Astrocyte of the spinal cord (primary cell): ENCODE measurements at regions not wholly inside any gene's neighbourhood (a gene's known extent, or its start where the extent isn't known, plus 50 kb on each side); places are given as distances from the start of the nearest gene placed in this dataset.

Source experiments
- DNase-seq: peaks from one replicate; pipeline ENCODE4 v3.0.0; 2011; ENCODE audit warnings: low read depth, low spot score
- H3K4me3 ChIP-seq: 2 replicates; pipeline ENCODE4 v1.5.1; 2011; ENCODE audit warnings: low read depth, mild to moderate bottlenecking, low read length, moderate library complexity
- CTCF ChIP-seq: IDR thresholded peaks from 2 replicates; pipeline ENCODE4 v1.5.1; 2012; ENCODE audit warnings: low read depth, mild to moderate bottlenecking, low read length, inconsistent platforms
- in situ Hi-C: cut with HindIII; loops from 2 replicates; pipeline ENCODE4 v1.10.0; 2017; ENCODE audit warnings: low sequenced_read_pairs

- TF ChIP-seq CTCF: no peak
- no peak overlapping the region for H3K4me3 ChIP-seq
- in situ Hi-C loops: no loop called here
- no peak for DNase-seq
Measured at GRCh38 chr18:4807604-4808293, 352.6 kb upstream of the DLGAP1 start.

- in situ Hi-C loops: no loop called here
- no peak for DNase-seq
- H3K4me3 ChIP-seq: no peak overlapping the region
- TF ChIP-seq CTCF: no peak
Measured at GRCh38 chr18:4806331-4806730, 351.2 kb upstream of the DLGAP1 start.

DNA sequence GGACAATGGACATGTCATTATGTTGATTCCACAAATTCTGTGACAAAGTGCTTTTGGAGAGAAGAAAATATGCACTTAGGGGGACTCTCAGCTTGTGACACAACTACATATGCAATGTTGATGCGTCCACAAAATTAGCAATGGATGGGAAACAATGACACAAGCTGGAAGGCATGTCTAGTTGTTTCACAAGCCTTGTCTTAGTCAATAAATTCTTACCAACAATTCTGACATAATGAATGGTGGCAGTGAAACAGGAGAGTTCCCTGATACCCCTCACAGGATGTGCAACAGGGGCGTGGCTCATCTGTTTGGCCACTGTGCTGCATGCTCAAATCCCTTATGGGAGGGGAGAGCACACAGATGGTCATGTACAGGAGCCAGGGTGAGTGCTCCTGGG is 347.2 kb upstream of the DLGAP1 start:
- DNase-seq: no peak
- in situ Hi-C loops: no loop called here
- H3K4me3 ChIP-seq: no peak overlapping the region
- TF ChIP-seq CTCF: no peak

- no peak for TF ChIP-seq CTCF
- DNase-seq: no peak
- in situ Hi-C loops: no loop called here
- H3K4me3 ChIP-seq: no peak overlapping the region
Measured at GRCh38 chr18:4801151-4801550, 346.0 kb upstream of the DLGAP1 start.

DNA sequence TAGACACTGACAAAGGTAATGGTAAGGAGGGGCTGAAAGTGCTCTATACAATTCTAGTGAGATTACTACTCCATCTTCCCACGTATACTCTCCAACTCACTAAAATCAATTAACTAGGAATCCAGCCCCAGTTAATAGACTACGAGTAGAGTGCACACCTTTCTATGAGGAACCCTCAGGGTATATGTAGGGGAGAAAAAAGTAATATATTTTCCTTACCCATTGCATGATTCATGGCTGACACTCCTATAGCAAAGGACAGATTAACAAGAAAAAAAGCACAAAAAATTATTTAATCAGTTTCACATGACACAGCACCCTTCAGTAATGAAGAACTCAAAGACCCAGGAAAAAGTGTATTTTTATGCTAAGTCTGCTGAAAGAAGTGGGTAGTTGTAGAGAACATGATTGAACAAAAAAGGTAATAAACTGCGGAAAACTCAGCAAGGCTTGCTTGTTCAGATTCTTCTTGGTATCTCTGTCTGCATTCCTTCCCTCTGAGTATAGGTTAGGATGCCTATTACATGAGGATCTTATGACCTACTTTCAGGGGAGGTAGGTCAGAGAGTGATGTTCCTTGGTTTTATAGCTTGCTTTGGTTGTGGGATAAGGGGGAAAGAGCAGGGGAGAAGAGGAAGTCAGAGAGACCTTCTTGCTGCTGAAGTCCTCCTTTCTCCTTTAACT is 342.0 kb upstream of the DLGAP1 start:
- no peak for DNase-seq
- H3K4me3 ChIP-seq: no peak overlapping the region
- in situ Hi-C loops: no loop called here
- TF ChIP-seq CTCF: no peak

- in situ Hi-C loops: no loop called here
Measured at GRCh38 chr18:4789506-4789905, 334.4 kb upstream of the DLGAP1 start.

More at GRCh38 chr18:4789506-4789905, 334.4 kb upstream of the DLGAP1 start:
- no peak overlapping the region for H3K4me3 ChIP-seq
- DNase-seq: no peak
- TF ChIP-seq CTCF: no peak
